HG02763 (cell line): ENCODE measurements at regions not wholly inside any gene's neighbourhood (a gene's known extent, or its start where the extent isn't known, plus 50 kb on each side); places are given as distances from the start of the nearest gene placed in this dataset.

ENCODE experiments used
- ATAC-seq: cut with Tn5 transposase; IDR thresholded peaks from one replicate; pipeline ENCODE4 v1.9.1; 2021; ENCODE audit warnings: mild to moderate bottlenecking, moderate library complexity; ENCODE audit not compliant: unreplicated experiment

DNA sequence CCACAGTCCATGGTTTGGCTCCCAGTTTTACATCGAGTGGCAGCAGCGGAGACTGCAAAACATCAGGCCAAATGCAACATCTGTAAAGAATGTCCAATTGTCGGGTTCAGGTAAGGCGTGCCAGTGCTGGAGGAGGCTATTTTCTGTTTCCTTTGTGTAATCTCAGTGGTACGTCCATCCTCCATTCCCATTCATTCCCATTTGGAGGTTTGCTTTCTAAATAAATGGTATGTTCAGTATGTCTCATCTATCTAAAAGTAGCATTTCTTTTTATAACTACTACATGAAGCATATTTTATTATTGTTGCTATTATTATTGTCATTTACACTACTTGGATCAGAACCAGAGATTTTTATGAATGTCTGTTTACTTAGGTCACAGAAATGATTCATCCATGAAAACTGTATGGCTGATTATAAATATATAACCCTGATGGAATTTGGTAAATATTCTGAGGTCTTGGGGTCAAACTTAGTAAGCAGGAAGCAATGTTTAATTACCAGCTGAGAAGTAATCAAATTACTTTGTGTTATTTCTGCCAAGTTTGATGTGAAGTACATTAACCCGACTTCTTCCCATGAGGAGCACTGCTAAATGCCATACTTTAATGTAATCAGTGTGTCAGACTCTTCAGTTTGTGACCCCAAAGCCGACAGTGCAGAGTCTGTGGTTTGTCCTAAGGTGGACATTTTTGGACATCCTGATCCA, 512.9 kb downstream of the UTRN start:
- ATAC-seq = no peak

GRCh38 chr6:144804246-144804790, 519.2 kb downstream of the UTRN start:
- ATAC-seq = no peak

DNA sequence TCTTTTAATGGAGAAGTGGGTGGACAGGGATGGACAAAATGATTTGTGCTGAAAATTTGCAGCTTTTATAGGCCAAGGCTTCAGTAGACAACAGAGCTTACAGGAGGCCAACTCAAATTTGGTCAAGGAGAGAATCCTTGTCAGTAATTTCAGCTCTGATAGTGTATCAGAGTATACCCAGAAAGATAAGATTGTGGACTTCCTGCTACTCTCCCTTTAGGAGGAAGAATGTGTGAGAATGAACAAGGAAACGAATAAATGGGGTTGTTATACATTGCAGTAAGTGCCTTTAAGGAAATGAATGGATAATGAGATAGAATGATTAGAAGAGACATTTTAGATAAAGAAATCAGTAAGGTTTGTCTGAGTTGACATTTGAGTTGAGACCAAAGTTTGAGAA, 519.9 kb downstream of the UTRN start:
- ATAC-seq = no peak

- ATAC-seq = no peak
Observed at GRCh38 chr6:144806222-144806621, 521.1 kb downstream of the UTRN start.

DNA sequence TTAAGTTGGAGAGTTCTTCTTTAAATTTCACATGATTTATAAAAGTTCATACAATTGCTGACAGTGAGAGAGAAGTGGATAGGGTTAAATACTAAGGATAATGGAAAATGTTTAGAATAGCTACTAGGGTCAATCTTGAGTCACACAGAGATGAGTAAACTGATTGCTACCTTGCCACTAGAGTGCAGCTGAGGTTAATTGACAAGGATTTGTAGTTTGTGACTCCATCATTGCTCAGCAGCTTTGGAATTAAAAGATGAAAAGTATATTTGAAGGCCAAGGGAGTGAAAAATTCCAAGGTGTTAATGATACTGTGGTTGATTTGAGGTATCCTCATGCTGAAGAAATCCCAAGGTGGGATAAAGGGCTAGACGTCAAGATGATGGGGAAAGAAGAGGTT, 524.0 kb downstream of the UTRN start:
- ATAC-seq = no peak

- no peak for ATAC-seq
Observed at GRCh38 chr6:144809969-144810368, 524.8 kb downstream of the UTRN start.

DNA sequence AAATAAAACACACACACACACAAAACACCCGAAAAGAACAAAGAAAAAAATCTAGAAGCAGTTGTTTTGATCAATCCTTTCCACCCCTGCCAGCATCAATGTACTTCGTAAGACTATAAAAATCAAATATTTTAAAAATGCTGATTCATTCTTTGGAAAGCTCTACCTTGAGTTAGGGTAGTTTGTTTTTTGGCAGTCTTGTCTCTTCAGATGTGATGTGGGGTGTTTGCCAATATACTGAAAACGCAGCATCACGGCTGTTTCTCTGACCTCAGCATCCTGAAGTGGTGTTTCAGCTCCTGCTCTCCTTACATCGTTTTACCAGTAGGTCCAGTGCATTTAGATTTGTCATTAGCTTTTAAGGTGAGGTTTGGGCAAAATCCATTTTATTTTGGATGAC, 526.0 kb downstream of the UTRN start:
- no peak for ATAC-seq

DNA sequence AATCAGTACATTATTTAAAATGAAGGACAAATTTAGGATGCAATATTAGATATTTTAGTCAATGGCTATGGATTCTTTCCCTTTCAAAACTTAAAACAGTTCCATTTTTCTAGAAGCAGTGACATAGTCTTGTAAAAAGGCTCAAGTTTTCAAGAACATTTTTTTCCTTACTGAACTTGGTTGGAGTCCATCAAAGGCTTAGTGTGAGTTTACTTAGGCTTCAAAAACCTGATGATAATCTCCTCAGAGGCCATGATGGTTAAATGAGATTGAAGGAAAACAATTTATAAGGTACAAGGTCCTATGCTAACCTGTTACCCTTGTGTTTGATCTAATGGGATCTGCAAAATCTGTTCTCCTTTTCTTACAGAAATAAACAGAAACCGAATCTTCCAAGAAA, 531.8 kb downstream of the UTRN start:
- no peak for ATAC-seq

GRCh38 chr6:144820270-144820669, 535.1 kb downstream of the UTRN start:
- ATAC-seq = no peak

GRCh38 chr6:144823131-144823530, 538.0 kb downstream of the UTRN start:
- ATAC-seq = no peak

- no peak for ATAC-seq
Observed at GRCh38 chr6:144824018-144824417, 538.9 kb downstream of the UTRN start.

DNA sequence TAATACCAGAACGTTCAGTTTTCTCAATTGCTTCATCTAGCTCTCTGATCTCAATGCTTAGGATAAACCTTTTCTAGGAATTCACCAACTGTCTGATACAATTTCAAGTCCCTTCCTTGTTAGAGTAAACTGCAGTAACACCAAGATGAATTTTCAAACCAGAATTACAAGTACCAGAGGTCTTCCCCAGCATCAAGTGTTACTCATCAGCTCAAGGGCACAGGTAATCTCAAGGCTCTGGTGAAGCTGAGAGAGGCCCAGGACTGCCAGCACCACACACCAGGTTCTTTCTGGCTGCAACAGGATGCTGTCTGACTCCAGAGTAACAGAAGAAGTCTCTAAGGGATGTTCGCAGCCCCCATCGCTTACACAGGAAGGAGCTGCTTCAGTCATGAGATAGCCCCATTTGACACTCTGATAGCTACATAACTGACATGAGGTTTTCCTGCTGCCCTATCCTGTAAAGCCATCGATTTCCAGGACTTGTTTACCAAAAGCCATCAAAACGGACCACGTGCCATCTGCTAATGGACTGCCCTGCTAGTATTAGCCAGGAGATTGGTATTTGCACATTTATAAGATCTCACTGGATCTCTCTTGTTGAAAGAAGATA, 549.4 kb downstream of the UTRN start:
- no peak for ATAC-seq

DNA sequence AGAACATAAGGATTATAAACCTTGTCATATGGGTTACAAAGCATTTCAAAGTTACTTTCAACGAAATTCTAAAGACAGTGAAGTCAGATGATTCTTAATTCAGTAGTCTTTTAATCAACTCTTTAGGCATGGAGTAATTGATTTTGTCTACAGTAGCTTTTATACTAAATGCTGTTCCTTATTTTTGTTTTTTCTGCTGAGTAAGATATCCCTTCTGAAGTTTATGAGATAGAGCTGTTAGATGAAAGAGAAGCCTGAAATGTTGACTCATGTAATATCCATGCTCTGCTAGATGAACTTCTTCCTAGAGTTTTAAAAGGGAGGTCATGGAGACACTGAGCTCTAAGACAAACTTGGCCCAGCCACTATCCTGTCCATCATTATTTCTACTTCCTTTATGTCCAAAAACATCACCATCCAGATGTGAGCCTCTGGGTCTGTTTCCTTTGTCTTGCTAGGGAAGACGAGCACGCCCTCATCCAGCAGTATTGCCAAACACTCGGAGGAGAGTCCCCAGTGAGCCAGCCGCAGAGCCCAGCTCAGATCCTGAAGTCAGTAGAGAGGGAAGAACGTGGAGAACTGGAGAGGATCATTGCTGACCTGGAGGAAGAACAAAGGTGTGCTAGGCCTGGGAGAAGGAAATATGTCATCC, 550.3 kb downstream of the UTRN start:
- no peak for ATAC-seq

DNA sequence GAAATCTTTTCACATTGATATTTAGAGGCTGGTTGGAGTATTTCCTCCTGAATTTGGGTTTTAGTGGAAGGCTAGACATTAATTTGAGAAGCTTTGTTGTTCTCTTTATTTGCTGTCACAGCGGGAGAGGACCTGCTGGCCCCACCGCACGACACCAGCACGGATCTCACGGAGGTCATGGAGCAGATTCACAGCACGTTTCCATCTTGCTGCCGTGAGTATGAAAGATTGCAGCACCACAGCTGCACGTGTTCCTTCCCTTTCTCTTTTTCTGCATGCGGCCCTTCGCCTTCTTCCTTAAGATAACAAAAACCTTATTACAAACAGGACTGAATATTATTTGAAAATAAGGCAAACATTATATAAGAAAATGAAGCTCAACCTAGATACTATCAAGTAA, 555.5 kb downstream of the UTRN start:
- ATAC-seq = no peak

- ATAC-seq = no peak
Observed at GRCh38 chr6:144843701-144844100, 558.6 kb downstream of the UTRN start.

DNA sequence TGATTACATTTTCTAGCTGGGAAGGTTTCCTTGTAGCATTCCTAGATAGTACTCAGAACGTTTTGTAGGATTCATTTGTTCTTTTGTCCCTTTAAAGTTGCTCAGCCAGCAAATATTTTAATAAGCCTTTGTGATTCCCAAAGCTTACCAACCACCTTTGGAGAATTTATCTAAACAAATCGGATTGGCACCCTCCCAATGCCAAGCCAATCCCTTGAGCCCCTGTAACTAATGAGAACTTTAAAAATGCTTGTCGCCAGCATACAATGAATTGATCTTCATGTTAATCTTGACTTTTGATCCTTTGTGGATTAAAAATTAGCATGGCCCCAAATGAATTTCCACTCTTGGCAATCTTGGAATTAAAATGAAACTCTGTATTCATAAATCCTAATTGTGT, 559.5 kb downstream of the UTRN start:
- no peak for ATAC-seq

- ATAC-seq = no peak
Observed at GRCh38 chr6:144845186-144845585, 560.1 kb downstream of the UTRN start.

DNA sequence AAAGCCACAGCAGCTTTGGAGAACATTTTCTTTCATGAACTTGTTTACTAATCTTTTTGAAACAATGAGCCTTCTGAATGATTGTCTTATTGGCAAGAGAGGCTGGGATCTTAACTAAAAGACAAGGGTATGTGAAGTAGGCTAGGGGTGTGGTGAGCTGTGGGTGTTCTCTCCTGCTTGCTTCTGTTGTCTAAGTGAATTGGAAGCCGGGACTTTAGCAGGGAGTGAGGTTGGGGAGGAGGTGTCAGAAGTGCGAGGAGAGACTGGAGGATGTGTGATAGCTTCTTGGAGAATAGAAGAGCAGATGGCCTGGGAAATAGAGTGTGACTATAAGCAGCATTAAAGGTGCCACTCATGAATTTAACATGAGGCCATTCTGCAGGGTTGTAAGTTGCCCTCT, 562.8 kb downstream of the UTRN start:
- ATAC-seq = no peak

- ATAC-seq = no peak
Observed at GRCh38 chr6:144849920-144850319, 564.8 kb downstream of the UTRN start.

GRCh38 chr6:144853603-144854002, 568.5 kb downstream of the UTRN start:
- ATAC-seq = no peak

GRCh38 chr6:144854654-144855053, 569.5 kb downstream of the UTRN start:
- no peak for ATAC-seq

- ATAC-seq = no peak
Observed at GRCh38 chr6:144855375-144855774, 570.2 kb downstream of the UTRN start.
